Natural killer cell (primary cell): ENCODE measurements at regions not wholly inside any gene's neighbourhood (a gene's known extent, or its start where the extent isn't known, plus 50 kb on each side); places are given as distances from the start of the nearest gene placed in this dataset.

Experiments
- ATAC-seq, 3 donors: fragments of 150-1000 bp in 2 of 3; fragments of 200-7000 bp in 1 of 3; cut with Tn5 transposase; 1 replicate in 1 of 3; 2 replicates in 2 of 3; pipeline ENCODE4 v1.10.0; 2021; ENCODE audit warnings: mild to moderate bottlenecking in 2 of 3, moderate library complexity in 2 of 3
- DNase-seq, 2 donors: peaks; one replicate each; pipeline versions ENCODE4 v3.0.0 to v3.0.0-alpha.2; 2013 to 2021; ENCODE audit warnings: mixed read lengths in 1 of 2
- H3K27ac ChIP-seq: one replicate; pipeline ENCODE4 v1.5.1; 2013; ENCODE audit warnings: mild to moderate bottlenecking, low read length
- H3K27me3 ChIP-seq: one replicate; pipeline ENCODE4 v1.6.1; 2013; ENCODE audit warnings: low read length; ENCODE audit not compliant: control insufficient read depth, insufficient read depth
- H3K36me3 ChIP-seq: one replicate; pipeline ENCODE4 v1.6.1; 2013; ENCODE audit warnings: low read length; ENCODE audit not compliant: control insufficient read depth, insufficient read depth
- H3K4me1 ChIP-seq: one replicate; pipeline ENCODE4 v1.6.1; 2013; ENCODE audit warnings: low read length; ENCODE audit not compliant: control insufficient read depth, insufficient read depth
- H3K4me3 ChIP-seq: one replicate; pipeline ENCODE4 v1.5.1; 2013; ENCODE audit warnings: low read length
- H3K9me3 ChIP-seq: one replicate; pipeline ENCODE4 v1.6.1; 2013; ENCODE audit warnings: low read length; ENCODE audit not compliant: control insufficient read depth, insufficient read depth
- H3K27ac Mint-ChIP-seq, 2 donors: one replicate each; pipeline ENCODE4 v1.8.0; 2022; ENCODE audit warnings: mild to moderate bottlenecking in 2 of 2, mixed read lengths in 2 of 2, moderate library complexity in 1 of 2
- H3K27me3 Mint-ChIP-seq, 2 donors: one replicate each; pipeline ENCODE4 v1.8.0; 2022; ENCODE audit warnings: low read depth in 2 of 2, mixed read lengths in 2 of 2
- H3K36me3 Mint-ChIP-seq: one replicate; pipeline ENCODE4 v1.8.0; 2022; ENCODE audit warnings: mixed read lengths
- H3K4me1 Mint-ChIP-seq, 2 donors: one replicate each; pipeline ENCODE4 v1.8.0; 2022; ENCODE audit warnings: mixed read lengths in 2 of 2
- H3K4me3 Mint-ChIP-seq: one replicate; pipeline ENCODE4 v1.8.0; 2022; ENCODE audit warnings: mild to moderate bottlenecking, moderate library complexity, mixed read lengths
- H3K9me3 Mint-ChIP-seq, 2 donors: one replicate each; pipeline ENCODE4 v1.8.0; 2022; ENCODE audit warnings: mixed read lengths in 2 of 2
- CTCF ChIP-seq: fragments of 200-600 bp; IDR thresholded peaks from one replicate; pipeline ENCODE4 v1.8.0; 2022; ENCODE audit warnings: antibody characterized with exemption
- WGBS: methylation state at CpG from one replicate; pipeline ENCODE4 v1.1.7; 2013; ENCODE audit warnings: missing lambda C conversion rate; ENCODE audit not compliant: insufficient coverage; 5-methylcytosine and 5-hydroxymethylcytosine counted together
- intact Hi-C: fragments of 100-400 bp; cut with micrococcal nuclease; formaldehyde crosslinking; loops from one replicate; pipeline ENCODE4 v1.14.2; 2022

GRCh38 chr6:134657751-134658527, 292.0 kb downstream of the ALDH8A1 start:
- Histone ChIP-seq H3K4me3 (no peak overlapping the region), H3K27ac (no peak overlapping the region), H3K27me3 (peaks cover 2% of the 10 kb centered on the region), H3K9me3 (no peaks in the 10 kb centered on the region), H3K36me3 (no peaks in the 10 kb centered on the region), H3K4me1 (no peaks in the 10 kb centered on the region)
- DNase-seq (no peak), ATAC-seq (no peak)
- Mint-ChIP-seq H3K4me1 (no peaks in the 10 kb centered on the region), H3K4me3 (no peak overlapping the region), H3K27me3 (peaks cover 13 to 15% of the 10 kb centered on the region in 2 donors), H3K36me3 (no peaks in the 10 kb centered on the region), H3K27ac (no peak overlapping the region), H3K9me3 (no peaks in the 10 kb centered on the region)
- WGBS, result 85% methylated on average over 2 of the region's 3 CpGs
- no peak for TF ChIP-seq CTCF
- intact Hi-C loops, result no loop called here

- no peak overlapping the region for H3K4me3 Mint-ChIP-seq
Observed at GRCh38 chr6:134657343-134657742, 292.6 kb downstream of the ALDH8A1 start.

GRCh38 chr6:134654751-134655150, 295.1 kb downstream of the ALDH8A1 start:
- H3K27ac ChIP-seq, result no peak overlapping the region
- no peaks in the 10 kb centered on the region for H3K4me1 ChIP-seq
- no peaks in the 10 kb centered on the region for H3K9me3 Mint-ChIP-seq
- no peaks in the 10 kb centered on the region for H3K4me1 Mint-ChIP-seq
- no peak for TF ChIP-seq CTCF
- intact Hi-C loops, result no loop called here
- no peak overlapping the region for H3K4me3 ChIP-seq
- peaks cover 2% of the 10 kb centered on the region for H3K27me3 ChIP-seq
- ATAC-seq, result no peak
- H3K9me3 ChIP-seq, result no peaks in the 10 kb centered on the region
- DNase-seq, result no peak
- H3K27me3 Mint-ChIP-seq, result peaks cover 22 to 33% of the 10 kb centered on the region in 2 donors
- no peaks in the 10 kb centered on the region for H3K36me3 Mint-ChIP-seq
- no peaks in the 10 kb centered on the region for H3K36me3 ChIP-seq
- H3K27ac Mint-ChIP-seq, result no peak overlapping the region
- no peak overlapping the region for H3K4me3 Mint-ChIP-seq

More at GRCh38 chr6:134657343-134657742, 292.6 kb downstream of the ALDH8A1 start:
- TF ChIP-seq CTCF, result no peak
- H3K27me3 ChIP-seq, result peaks cover 2% of the 10 kb centered on the region
- 86% methylated on average over 1 of the region's 3 CpGs for WGBS
- intact Hi-C loops, result no loop called here
- DNase-seq (no peak), ATAC-seq (no peak)
- Mint-ChIP-seq H3K9me3 (no peaks in the 10 kb centered on the region), H3K27ac (no peak overlapping the region), H3K27me3 (peaks cover 13 to 15% of the 10 kb centered on the region in 2 donors), H3K36me3 (no peaks in the 10 kb centered on the region), H3K4me1 (no peaks in the 10 kb centered on the region)
- H3K9me3 ChIP-seq, result no peaks in the 10 kb centered on the region
- no peak overlapping the region for H3K4me3 ChIP-seq
- H3K27ac ChIP-seq, result no peak overlapping the region
- no peaks in the 10 kb centered on the region for H3K4me1 ChIP-seq
- no peaks in the 10 kb centered on the region for H3K36me3 ChIP-seq

- Mint-ChIP-seq H3K9me3 (no peaks in the 10 kb centered on the region), H3K27me3 (peaks cover 16 to 33% of the 10 kb centered on the region in 2 donors), H3K4me1 (no peaks in the 10 kb centered on the region), H3K36me3 (no peaks in the 10 kb centered on the region), H3K27ac (no peak overlapping the region), H3K4me3 (no peak overlapping the region)
- H3K4me3 ChIP-seq, result no peak overlapping the region
- DNase-seq (no peak), ATAC-seq (no peak)
- peaks cover 2% of the 10 kb centered on the region for H3K27me3 ChIP-seq
- H3K9me3 ChIP-seq, result no peaks in the 10 kb centered on the region
- 85% methylated on average over 3 of the region's 3 CpGs for WGBS
- no peaks in the 10 kb centered on the region for H3K36me3 ChIP-seq
- intact Hi-C loops, result no loop called here
- no peak overlapping the region for H3K27ac ChIP-seq
- no peaks in the 10 kb centered on the region for H3K4me1 ChIP-seq
- no peak for TF ChIP-seq CTCF
Observed at GRCh38 chr6:134651519-134651918, 298.4 kb downstream of the ALDH8A1 start.
